Right hindlimb (tissue), 1 donor: ENCODE measurements at regions not wholly inside any gene's neighbourhood (a gene's known extent, or its start where the extent isn't known, plus 50 kb on each side); places are given as distances from the start of the nearest gene placed in this dataset.
"Not testable (repeated sequence)": the region's sequence is repeated elsewhere in the genome, so short reads cannot be mapped to it uniquely, and the experiment has no call there.

Experiments used
- DNase-seq: peaks from one replicate; pipeline ENCODE4 v3.0.0-alpha.2; 2018

GRCh38 chr3:193047461-193047860 is 129.8 kb upstream of the MB21D2 start:
- DNase-seq: peak; percentile 30

GRCh38 chr3:193048127-193048526 is 130.5 kb upstream of the MB21D2 start:
- DNase-seq: no peak

- DNase-seq: no peak
These were observed 132.3 kb upstream of the MB21D2 start for GRCh38 chr3:193049935-193050334.

GRCh38 chr3:193051314-193051713 is 133.7 kb upstream of the MB21D2 start:
- DNase-seq: no peak

- no peak for DNase-seq
These were observed 134.8 kb upstream of the MB21D2 start for GRCh38 chr3:193052354-193053045.

- DNase-seq: no peak
These were observed 135.4 kb upstream of the MB21D2 start for GRCh38 chr3:193053046-193053435.

GRCh38 chr3:193055352-193055751 is 137.7 kb upstream of the MB21D2 start:
- no peak for DNase-seq

GRCh38 chr3:193057616-193058015 is 140.0 kb upstream of the MB21D2 start:
- no peak for DNase-seq

GRCh38 chr3:193060748-193061546 is 143.3 kb upstream of the MB21D2 start:
- DNase-seq: no peak

GRCh38 chr3:193068365-193068764 is 150.7 kb upstream of the MB21D2 start:
- no peak for DNase-seq

GRCh38 chr3:193069732-193070131 is 152.1 kb upstream of the MB21D2 start:
- DNase-seq: not testable (repeated sequence)

GRCh38 chr3:193078996-193079753 is 161.5 kb upstream of the MB21D2 start:
- no peak for DNase-seq

- DNase-seq: no peak
These were observed 160.1 kb upstream of the PLAAT1 start for GRCh38 chr3:193080821-193081365.

- DNase-seq: no peak
These were observed 155.4 kb upstream of the PLAAT1 start for GRCh38 chr3:193085655-193086054.

- DNase-seq: no peak
These were observed 154.3 kb upstream of the PLAAT1 start for GRCh38 chr3:193086681-193087080.

- no peak for DNase-seq
These were observed 153.7 kb upstream of the PLAAT1 start for GRCh38 chr3:193087336-193087735.

- no peak for DNase-seq
These were observed 145.7 kb upstream of the PLAAT1 start for GRCh38 chr3:193095366-193095765.

- DNase-seq: no peak
These were observed 144.9 kb upstream of the PLAAT1 start for GRCh38 chr3:193096076-193096475.

GRCh38 chr3:193114431-193115340 is 126.3 kb upstream of the PLAAT1 start:
- DNase-seq: no peak

GRCh38 chr3:193116871-193117270 is 124.2 kb upstream of the PLAAT1 start:
- DNase-seq: no peak

- DNase-seq: no peak
These were observed 122.1 kb upstream of the PLAAT1 start for GRCh38 chr3:193118907-193119306.

GRCh38 chr3:193119926-193120325 is 121.1 kb upstream of the PLAAT1 start:
- DNase-seq: peak; percentile 24
